Ishikawa (cell line): ENCODE measurements at regions not wholly inside any gene's neighbourhood (a gene's known extent, or its start where the extent isn't known, plus 50 kb on each side); places are given as distances from the start of the nearest gene placed in this dataset.

ENCODE experiments used
- CEBPB ChIP-seq: IDR thresholded peaks from 2 replicates; pipeline ENCODE4 v1.6.1; 2012
- CREB1 ChIP-seq: IDR thresholded peaks from 2 replicates; pipeline ENCODE4 v1.6.1; 2012; ENCODE audit warnings: low read depth
- EGR1 ChIP-seq: IDR thresholded peaks from 2 replicates; pipeline ENCODE4 v1.6.1; 2012
- EP300 ChIP-seq: IDR thresholded peaks from 2 replicates; pipeline ENCODE4 v1.6.1; 2012; ENCODE audit warnings: borderline replicate concordance
- FOXM1 ChIP-seq: IDR thresholded peaks from 2 replicates; pipeline ENCODE4 v1.6.1; 2012; ENCODE audit warnings: low read depth, borderline replicate concordance
- NFIC ChIP-seq: IDR thresholded peaks from 2 replicates; pipeline ENCODE4 v1.6.1; 2012
- RAD21 ChIP-seq: IDR thresholded peaks from 2 replicates; pipeline ENCODE4 v1.6.1; 2012; ENCODE audit warnings: low read depth
- TAF1 ChIP-seq: IDR thresholded peaks from 2 replicates; pipeline ENCODE4 v1.6.1; 2012; ENCODE audit warnings: low read depth, mild to moderate bottlenecking
- TCF12 ChIP-seq: IDR thresholded peaks from 2 replicates; pipeline ENCODE4 v1.6.1; 2012; ENCODE audit warnings: low read depth
- TEAD4 ChIP-seq: IDR thresholded peaks from 2 replicates; pipeline ENCODE4 v1.6.1; 2012
- YY1 ChIP-seq: IDR thresholded peaks from 2 replicates; pipeline ENCODE4 v1.6.1; 2012; ENCODE audit warnings: low read depth
- ZBTB7A ChIP-seq: IDR thresholded peaks from 2 replicates; pipeline ENCODE4 v1.6.1; 2012; ENCODE audit warnings: low read depth
- TF ChIP-seq, protein P1 (sequence below): IDR thresholded peaks from 2 replicates; pipeline ENCODE4 v1.6.1; 2012
- TF ChIP-seq, protein P2 (sequence below): IDR thresholded peaks from 2 replicates; pipeline ENCODE4 v1.6.1; 2012; ENCODE audit warnings: low read depth, mild to moderate bottlenecking
- TF ChIP-seq, protein P3 (sequence below): IDR thresholded peaks from 2 replicates; pipeline ENCODE4 v1.6.1; 2012

DNA sequence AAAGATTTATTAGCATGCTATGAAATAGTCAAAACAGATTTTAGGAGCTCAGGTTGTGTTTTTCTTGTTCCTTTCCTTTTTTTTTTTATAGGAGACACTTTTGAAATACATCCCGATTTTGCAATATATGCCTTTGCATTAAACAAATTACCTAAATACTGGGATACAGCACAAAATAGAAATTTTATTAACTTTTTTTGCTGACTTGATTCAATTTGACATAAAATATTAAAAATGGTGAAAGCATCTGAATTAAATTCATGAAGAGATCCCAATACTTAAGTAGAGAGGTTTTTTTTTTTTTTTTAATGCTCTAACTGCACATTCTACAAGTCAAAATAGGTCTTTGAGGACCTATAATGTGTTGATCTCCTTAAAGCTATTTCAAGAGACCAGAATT is 939.5 kb upstream of the CHAC2 start:
- TF ChIP-seq, protein P1, sequence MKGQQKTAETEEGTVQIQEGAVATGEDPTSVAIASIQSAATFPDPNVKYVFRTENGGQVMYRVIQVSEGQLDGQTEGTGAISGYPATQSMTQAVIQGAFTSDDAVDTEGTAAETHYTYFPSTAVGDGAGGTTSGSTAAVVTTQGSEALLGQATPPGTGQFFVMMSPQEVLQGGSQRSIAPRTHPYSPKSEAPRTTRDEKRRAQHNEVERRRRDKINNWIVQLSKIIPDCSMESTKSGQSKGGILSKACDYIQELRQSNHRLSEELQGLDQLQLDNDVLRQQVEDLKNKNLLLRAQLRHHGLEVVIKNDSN: no peak
- TF ChIP-seq TAF1 (no peak), YY1 (no peak), CREB1 (no peak), RAD21 (no peak), CEBPB (no peak), EGR1 (no peak), TCF12 (no peak), NFIC (no peak), EP300 (no peak), FOXM1 (no peak)
- TF ChIP-seq, protein P2, sequence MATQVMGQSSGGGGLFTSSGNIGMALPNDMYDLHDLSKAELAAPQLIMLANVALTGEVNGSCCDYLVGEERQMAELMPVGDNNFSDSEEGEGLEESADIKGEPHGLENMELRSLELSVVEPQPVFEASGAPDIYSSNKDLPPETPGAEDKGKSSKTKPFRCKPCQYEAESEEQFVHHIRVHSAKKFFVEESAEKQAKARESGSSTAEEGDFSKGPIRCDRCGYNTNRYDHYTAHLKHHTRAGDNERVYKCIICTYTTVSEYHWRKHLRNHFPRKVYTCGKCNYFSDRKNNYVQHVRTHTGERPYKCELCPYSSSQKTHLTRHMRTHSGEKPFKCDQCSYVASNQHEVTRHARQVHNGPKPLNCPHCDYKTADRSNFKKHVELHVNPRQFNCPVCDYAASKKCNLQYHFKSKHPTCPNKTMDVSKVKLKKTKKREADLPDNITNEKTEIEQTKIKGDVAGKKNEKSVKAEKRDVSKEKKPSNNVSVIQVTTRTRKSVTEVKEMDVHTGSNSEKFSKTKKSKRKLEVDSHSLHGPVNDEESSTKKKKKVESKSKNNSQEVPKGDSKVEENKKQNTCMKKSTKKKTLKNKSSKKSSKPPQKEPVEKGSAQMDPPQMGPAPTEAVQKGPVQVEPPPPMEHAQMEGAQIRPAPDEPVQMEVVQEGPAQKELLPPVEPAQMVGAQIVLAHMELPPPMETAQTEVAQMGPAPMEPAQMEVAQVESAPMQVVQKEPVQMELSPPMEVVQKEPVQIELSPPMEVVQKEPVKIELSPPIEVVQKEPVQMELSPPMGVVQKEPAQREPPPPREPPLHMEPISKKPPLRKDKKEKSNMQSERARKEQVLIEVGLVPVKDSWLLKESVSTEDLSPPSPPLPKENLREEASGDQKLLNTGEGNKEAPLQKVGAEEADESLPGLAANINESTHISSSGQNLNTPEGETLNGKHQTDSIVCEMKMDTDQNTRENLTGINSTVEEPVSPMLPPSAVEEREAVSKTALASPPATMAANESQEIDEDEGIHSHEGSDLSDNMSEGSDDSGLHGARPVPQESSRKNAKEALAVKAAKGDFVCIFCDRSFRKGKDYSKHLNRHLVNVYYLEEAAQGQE: no peak
- TF ChIP-seq, protein P3, sequence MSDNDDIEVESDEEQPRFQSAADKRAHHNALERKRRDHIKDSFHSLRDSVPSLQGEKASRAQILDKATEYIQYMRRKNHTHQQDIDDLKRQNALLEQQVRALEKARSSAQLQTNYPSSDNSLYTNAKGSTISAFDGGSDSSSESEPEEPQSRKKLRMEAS: no peak

DNA sequence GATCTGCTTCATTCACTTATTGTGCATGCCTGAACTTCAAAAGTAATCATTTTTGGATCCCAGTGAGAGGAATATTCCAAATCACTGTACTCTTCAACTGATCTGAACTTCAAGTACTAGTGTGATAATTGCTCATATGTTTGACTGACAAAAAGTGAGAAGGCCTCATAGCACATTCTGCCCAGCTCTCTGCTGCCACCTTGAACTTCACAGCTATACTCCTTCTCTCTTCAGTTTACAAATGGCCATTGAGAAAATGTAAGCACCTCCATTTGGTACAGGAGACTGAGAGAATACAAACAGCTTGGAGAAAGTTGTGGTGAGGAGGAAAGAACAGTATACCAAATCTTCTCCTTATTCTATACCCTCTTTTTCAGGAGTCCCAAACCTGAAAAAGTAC is 946.0 kb upstream of the CHAC2 start:
- peak; percentile 36 for TF ChIP-seq RAD21
- TF ChIP-seq FOXM1: no peak
- TF ChIP-seq CREB1: no peak
- TF ChIP-seq TEAD4: no peak
- TF ChIP-seq YY1: no peak
- no peak for TF ChIP-seq TAF1

DNA sequence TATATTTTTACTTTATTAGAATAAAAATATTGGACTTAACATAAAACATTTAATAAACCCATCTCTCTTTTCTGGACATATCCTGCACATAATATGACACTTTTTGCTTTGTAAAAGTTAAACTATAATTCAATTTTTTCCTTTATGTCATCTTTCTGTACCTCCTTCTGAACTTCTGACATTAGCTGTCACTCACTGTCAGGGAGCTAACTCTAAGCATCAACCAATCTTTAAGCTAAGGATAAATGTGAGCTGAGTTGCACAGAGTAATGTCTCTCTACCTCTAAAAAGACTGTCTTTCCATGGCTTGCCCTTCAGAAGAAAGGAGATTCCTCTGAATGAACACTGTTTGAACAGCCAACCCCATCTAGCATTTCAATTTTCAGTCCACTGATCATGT is 948.6 kb upstream of the CHAC2 start:
- no peak for TF ChIP-seq TAF1
- TF ChIP-seq FOXM1: no peak
- no peak for TF ChIP-seq TCF12
- TF ChIP-seq, protein P3: no peak
- TF ChIP-seq YY1: no peak
- TF ChIP-seq, protein P1: no peak
- no peak for TF ChIP-seq CREB1
- TF ChIP-seq, protein P2: no peak
- TF ChIP-seq CEBPB: no peak
- no peak for TF ChIP-seq NFIC
- TF ChIP-seq ZBTB7A: no peak
- no peak for TF ChIP-seq RAD21
- TF ChIP-seq TEAD4: no peak
- TF ChIP-seq EGR1: no peak
- TF ChIP-seq EP300: no peak

DNA sequence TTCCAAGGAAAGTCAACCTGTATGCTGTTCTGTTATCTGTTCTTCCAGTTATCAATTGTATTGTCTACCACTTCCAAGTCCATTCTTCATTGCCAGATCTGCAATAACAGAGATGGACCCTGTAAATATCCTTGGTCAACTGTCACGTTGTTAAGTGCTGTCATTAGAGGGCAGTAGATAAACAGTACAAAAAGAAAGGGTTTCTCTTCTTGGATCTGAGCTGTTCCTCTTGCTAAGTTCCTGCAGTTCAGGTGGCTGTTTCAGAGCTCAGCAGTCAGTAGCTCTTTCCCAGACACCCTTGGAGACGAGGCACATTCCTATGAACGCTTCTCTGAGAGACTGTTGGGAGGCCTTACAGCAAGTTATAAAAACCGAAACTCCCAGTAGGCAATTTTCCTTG is 957.1 kb upstream of the CHAC2 start:
- peak; percentile 67 for TF ChIP-seq RAD21
- TF ChIP-seq, protein P2: no peak

DNA sequence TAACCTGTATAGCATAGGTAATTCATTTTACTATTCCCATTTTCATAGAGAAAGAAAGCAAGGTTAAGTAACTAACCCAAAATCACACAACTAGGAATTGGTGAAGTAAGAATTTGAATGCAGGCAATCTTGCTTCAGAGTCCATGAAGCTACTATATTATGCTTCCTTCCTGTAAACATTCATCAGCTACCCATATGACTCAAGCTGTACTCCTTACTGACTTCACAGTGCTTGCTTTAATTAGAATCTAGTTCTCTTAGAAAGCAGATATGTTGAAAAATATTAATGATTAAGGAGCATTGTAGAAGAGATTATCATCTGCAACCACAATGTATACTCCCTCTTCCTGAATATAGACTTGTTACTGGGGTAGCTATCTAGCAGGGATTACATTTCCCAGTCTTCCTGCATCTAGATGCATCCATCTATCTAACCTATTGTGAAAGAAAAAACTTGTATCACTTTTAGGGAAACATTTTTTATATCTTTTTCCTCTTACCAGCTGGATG is 961.6 kb upstream of the CHAC2 start:
- TF ChIP-seq NFIC (no peak), TEAD4 (no peak), TCF12 (no peak)
- TF ChIP-seq, protein P2: no peak
